Effector memory CD4-positive, alpha-beta T cell (primary cell): ENCODE measurements at regions not wholly inside any gene's neighbourhood (a gene's known extent, or its start where the extent isn't known, plus 50 kb on each side); places are given as distances from the start of the nearest gene placed in this dataset.

ENCODE experiments used
- DNase-seq, 3 donors: peaks; one replicate each; pipeline ENCODE4 v3.0.0-alpha.2; 2020
- H3K27ac ChIP-seq: 2 replicates; pipeline ENCODE4 v1.7.0; 2013; ENCODE audit warnings: mild to moderate bottlenecking, low read length, moderate library complexity; ENCODE audit not compliant: insufficient read depth, poor library complexity, severe bottlenecking
- H3K27me3 ChIP-seq: replicated peaks from 2 replicates; pipeline ENCODE4 v1.7.0; 2013; ENCODE audit warnings: mild to moderate bottlenecking, low read length; ENCODE audit not compliant: insufficient read depth, control insufficient read depth, poor library complexity, severe bottlenecking
- H3K36me3 ChIP-seq: 2 replicates; pipeline ENCODE4 v1.7.0; 2013; ENCODE audit warnings: mild to moderate bottlenecking, low read length, moderate library complexity; ENCODE audit not compliant: control insufficient read depth, insufficient read depth
- H3K4me1 ChIP-seq: 2 replicates; pipeline ENCODE4 v1.7.0; 2013; ENCODE audit warnings: low read length, mild to moderate bottlenecking; ENCODE audit not compliant: control insufficient read depth, insufficient read depth, poor library complexity, severe bottlenecking
- H3K4me3 ChIP-seq: 2 replicates; pipeline ENCODE4 v1.7.0; 2013; ENCODE audit warnings: low read length, low read depth, mild to moderate bottlenecking; ENCODE audit not compliant: insufficient read depth, poor library complexity, severe bottlenecking
- H3K9me3 ChIP-seq: 2 replicates; pipeline ENCODE4 v1.7.0; 2013; ENCODE audit warnings: mild to moderate bottlenecking, low read length, moderate library complexity; ENCODE audit not compliant: control insufficient read depth

DNA sequence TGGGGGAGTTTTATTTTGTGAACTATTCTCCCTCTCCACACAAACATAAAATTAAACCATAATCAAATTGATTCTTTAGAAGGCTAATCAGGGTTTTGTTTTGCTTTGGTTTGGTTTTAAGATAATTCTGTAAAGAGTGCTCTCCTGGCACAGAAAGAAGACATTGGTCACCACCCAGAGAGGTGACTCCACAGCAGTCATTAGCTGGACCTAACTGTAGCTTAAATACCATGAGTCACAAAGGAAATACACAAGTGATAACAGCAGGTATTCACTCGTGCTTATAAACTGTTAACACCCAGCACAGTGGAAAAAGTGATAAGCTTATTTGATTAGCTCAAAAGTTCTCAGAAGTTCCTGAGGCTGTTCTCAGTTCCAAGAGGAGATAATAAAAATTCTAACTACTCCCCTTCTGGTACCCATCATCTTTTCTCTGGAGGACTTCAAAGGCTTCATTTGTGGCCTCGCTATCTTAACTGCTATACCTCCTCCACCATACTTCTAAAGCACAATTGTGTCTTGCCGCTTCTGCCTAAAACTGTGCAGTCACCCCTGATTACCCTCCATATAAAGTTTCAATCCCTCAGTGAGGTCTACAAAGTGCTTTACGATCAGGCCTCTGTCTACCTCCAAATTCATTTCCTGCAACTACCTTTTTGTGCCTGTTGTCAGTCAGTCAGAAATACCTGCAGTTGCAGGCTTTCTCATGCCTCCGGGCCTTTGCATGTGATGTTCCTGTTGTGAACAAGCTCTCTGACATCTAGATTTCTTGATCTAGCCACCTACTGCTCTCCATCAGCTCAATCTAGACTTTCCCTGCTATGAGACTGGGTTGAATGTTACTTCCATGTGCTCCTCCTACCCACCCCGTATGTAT lies 201.1 kb downstream of the SAMD5 start:
- no peak for DNase-seq
- Histone ChIP-seq H3K9me3 (no peaks in the 10 kb centered on the region), H3K27me3 (no peaks in the 10 kb centered on the region), H3K4me1 (no peaks in the 10 kb centered on the region), H3K36me3 (no peaks in the 10 kb centered on the region), H3K4me3 (no peak overlapping the region), H3K27ac (no peak overlapping the region)

DNA sequence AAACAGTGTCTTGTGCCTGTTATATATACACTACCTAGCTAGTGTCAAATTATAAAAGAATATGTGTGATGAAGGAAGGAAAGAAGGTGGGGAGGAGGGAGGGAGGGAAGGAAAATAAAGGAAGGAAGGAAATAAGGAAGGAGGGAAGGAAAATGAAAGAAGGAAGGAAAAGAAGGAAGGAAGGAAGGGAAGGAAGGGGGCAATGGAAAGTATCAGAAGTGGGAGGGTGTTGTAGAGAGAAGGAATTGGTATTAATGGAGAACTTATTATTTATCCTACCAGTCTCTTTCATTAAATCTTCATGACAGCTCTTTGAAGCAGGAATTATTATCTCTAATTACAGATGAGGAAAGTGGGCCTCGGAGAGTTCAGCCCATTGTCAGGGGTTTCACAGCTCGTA lies 202.4 kb downstream of the SAMD5 start:
- no peaks in the 10 kb centered on the region for H3K27me3 ChIP-seq
- H3K9me3 ChIP-seq = no peaks in the 10 kb centered on the region
- H3K27ac ChIP-seq = no peak overlapping the region
- no peaks in the 10 kb centered on the region for H3K36me3 ChIP-seq
- no peak overlapping the region for H3K4me3 ChIP-seq
- no peak for DNase-seq
- no peaks in the 10 kb centered on the region for H3K4me1 ChIP-seq

DNA sequence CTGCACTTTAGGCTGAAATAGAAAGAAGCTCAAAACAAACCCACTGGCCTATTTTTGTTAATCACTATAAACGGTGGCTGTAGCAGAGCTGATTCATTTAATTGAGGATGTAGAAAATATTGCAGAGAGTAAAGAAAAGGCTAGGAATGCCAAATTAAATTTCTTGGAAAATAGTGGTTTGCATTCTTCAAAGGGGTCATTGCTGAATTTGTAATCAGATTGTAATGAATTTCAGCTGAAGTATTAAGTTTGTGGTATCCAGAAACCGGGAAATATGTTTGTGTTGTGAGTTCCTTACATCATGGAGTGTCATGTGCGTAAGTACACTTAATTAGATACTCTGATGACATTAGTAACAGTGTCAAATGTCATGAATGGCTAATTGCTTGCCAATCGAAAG lies 203.0 kb downstream of the SAMD5 start:
- Histone ChIP-seq H3K4me3 (no peak overlapping the region), H3K27me3 (no peaks in the 10 kb centered on the region), H3K9me3 (no peaks in the 10 kb centered on the region), H3K36me3 (no peaks in the 10 kb centered on the region), H3K4me1 (no peaks in the 10 kb centered on the region), H3K27ac (no peak overlapping the region)
- DNase-seq = no peak

DNA sequence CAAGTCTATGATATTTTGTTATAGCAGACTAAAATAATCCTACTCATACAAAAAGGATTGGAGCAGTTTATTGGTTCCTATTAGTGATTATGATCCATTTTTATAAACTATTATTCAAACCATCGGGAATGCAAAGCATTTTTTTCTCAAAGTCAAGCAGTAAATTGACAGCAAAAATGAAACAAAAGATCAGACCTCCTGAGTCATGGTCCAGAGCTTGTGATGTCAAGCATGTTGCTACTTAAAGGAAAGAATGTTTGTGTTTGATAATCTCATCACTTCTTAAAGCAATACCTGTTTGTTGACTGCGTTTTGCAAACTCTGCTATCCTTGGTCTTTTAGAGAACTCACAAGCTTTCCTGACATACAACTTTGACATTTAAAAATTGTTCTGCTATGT lies 204.4 kb downstream of the SAMD5 start:
- no peak overlapping the region for H3K4me3 ChIP-seq
- H3K4me1 ChIP-seq = no peaks in the 10 kb centered on the region
- DNase-seq = no peak
- no peaks in the 10 kb centered on the region for H3K27me3 ChIP-seq
- H3K27ac ChIP-seq = no peak overlapping the region
- H3K36me3 ChIP-seq = no peaks in the 10 kb centered on the region
- H3K9me3 ChIP-seq = no peaks in the 10 kb centered on the region

DNA sequence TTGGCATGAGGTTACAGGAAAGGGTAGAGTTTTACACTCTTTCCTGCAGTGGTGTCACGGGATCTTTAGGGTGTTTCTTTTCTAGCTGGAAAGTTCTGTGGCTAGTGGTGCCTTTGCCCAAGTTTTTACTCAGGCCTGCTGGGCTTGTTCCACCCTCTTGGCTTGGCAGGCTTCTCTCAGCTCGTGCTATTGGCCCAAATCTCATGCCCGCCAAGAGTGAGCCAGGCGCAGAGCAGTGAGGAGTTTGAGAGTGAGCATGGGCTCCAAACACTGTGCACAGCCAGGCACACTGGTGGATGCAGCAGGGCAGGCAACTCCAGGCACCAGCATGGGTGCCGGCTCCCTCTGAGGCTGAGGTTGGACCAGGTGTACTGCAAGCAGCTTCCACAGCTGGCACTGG lies 206.5 kb downstream of the SAMD5 start:
- Histone ChIP-seq H3K27me3 (no peaks in the 10 kb centered on the region), H3K4me3 (no peak overlapping the region), H3K4me1 (no peaks in the 10 kb centered on the region), H3K36me3 (no peaks in the 10 kb centered on the region), H3K9me3 (no peaks in the 10 kb centered on the region), H3K27ac (no peak overlapping the region)
- no peak for DNase-seq

DNA sequence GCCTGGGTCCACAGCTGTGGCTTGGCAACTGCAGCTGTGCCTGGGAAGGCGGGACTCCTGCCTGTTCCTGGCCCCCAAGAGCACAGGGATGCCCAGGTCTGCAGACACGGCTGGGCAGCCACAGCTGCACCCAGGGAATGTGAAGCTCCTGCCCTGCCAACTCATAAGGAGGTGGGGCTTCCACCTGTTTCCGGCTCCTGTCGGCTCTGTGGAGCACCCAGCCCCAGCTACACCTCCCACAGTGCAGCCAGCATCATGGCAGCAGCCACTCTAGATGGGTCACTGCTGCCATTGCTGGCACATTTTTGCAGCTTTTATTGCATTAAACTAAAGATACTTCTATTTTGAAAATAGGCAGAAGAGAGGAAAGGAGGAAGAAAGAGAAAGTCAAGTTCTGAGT lies 207.9 kb downstream of the SAMD5 start:
- no peaks in the 10 kb centered on the region for H3K27me3 ChIP-seq
- no peaks in the 10 kb centered on the region for H3K36me3 ChIP-seq
- no peak overlapping the region for H3K4me3 ChIP-seq
- H3K4me1 ChIP-seq = no peaks in the 10 kb centered on the region
- no peak for DNase-seq
- H3K27ac ChIP-seq = no peak overlapping the region
- no peaks in the 10 kb centered on the region for H3K9me3 ChIP-seq

DNA sequence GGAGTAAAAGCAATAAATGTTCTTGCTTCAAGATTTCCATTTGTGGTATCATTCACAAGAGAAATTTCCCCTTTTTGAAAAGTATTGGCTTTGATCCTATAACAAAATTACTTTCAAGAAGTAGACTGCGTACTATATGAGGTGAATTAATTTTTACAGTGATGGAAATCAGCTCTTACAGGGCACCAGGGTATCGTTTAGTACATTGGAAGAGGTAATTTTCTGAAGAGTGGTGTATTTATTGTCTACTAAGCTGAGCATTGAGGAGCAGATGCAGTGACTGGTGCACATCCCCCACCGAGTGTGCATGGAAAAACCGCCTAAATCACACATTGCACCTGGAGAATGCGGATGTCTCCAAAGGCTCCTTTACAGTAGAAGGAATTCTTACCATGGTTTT lies 209.5 kb downstream of the SAMD5 start:
- DNase-seq = no peak

DNA sequence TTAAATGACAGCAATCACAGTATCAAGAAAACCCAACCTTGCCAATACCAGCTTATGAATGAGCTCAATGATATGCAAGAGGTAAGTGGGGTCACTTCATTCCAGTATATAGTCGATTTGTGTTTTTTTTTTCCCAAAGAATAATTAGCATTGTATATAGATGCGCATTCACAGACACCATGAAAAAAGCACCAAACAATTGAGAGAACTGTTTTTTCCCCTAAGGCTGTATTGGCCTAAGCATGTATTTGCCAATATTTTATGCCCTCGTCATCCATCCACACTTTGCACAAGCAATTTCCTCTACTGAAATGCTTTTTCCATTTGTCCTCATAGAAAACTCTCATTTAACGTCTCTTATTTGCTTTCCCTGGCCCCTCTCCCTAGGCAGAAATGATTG lies 213.7 kb downstream of the SAMD5 start:
- Histone ChIP-seq H3K4me3 (no peak overlapping the region), H3K27ac (no peak overlapping the region), H3K4me1 (no peaks in the 10 kb centered on the region), H3K9me3 (no peaks in the 10 kb centered on the region), H3K36me3 (no peaks in the 10 kb centered on the region), H3K27me3 (no peaks in the 10 kb centered on the region)
- DNase-seq = no peak

More for the DNA sequence above, 209.5 kb downstream of the SAMD5 start:
- Histone ChIP-seq H3K36me3 (no peaks in the 10 kb centered on the region), H3K4me1 (no peaks in the 10 kb centered on the region), H3K4me3 (no peak overlapping the region), H3K27ac (no peak overlapping the region), H3K9me3 (no peaks in the 10 kb centered on the region), H3K27me3 (no peaks in the 10 kb centered on the region)

DNA sequence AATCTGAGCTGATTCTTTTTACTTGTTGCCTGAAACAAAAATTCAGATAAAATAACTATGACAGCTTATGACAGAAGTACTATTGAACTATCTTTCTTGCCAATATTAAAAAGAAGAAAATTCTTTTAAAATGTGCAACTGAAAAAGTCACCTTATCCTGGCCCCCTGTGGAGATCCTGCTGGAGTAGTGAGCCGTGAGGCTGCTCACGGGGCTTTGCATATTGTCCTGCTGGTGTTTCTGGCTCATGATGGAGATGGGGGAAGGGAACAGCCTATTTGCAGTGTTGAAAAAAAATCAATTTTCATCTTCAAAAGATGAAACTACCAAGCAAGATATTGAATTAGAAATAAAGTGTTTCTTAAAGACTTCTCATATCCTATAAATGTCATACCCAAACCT lies 216.0 kb downstream of the SAMD5 start:
- Histone ChIP-seq H3K27me3 (no peaks in the 10 kb centered on the region), H3K9me3 (no peaks in the 10 kb centered on the region), H3K4me3 (no peak overlapping the region), H3K4me1 (no peaks in the 10 kb centered on the region), H3K27ac (no peak overlapping the region), H3K36me3 (no peaks in the 10 kb centered on the region)
- DNase-seq = no peak

DNA sequence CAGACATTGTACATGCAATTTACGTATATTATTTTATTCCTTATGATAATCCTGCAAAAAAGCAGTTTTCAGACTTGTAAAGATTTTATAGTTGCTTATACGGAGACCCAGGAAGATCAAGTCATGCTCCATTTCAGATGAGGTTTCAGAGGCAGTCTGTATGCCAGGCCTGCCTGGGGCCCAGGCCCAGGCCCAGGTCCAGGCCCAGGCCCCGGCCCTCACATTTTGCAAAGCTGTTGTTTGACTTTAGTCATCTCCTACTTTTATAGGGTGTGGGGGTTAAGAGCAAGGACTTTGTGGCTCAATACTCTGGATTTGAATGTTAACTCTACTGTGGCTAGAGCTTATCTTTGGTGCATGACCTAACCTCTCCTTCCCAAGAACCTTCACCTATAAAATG lies 217.9 kb downstream of the SAMD5 start:
- no peak overlapping the region for H3K4me3 ChIP-seq
- DNase-seq = no peak
- H3K9me3 ChIP-seq = no peaks in the 10 kb centered on the region
- no peaks in the 10 kb centered on the region for H3K27me3 ChIP-seq
- H3K27ac ChIP-seq = no peak overlapping the region
- H3K36me3 ChIP-seq = no peaks in the 10 kb centered on the region
- H3K4me1 ChIP-seq = no peaks in the 10 kb centered on the region
